ENCODE measurements at regions not wholly inside any gene's neighbourhood (a gene's known extent, or its start where the extent isn't known, plus 50 kb on each side); places are given as distances from the start of the nearest gene placed in this dataset.

GRCh38 chr15:77791941-77792340 is 159.2 kb upstream of the LINGO1 start:
- TF ChIP-seq ATF2 (tag by site-specific recombination; IDR thresholded peaks at IDR 0.05; ENCODE audit: low read depth): no peak
- no peak for TF ChIP-seq ZNF610 (tag by site-specific recombination; IDR thresholded peaks at IDR 0.05; ENCODE audit: borderline replicate concordance)
- no peak for TF ChIP-seq ZNF23 (tag by site-specific recombination; IDR thresholded peaks at IDR 0.05; ENCODE audit: borderline replicate concordance)
- TF ChIP-seq ZNF37A (tag by site-specific recombination; IDR thresholded peaks at IDR 0.05): no peak
- no peak for TF ChIP-seq ZNF324 (tag by site-specific recombination; IDR thresholded peaks at IDR 0.05)
- TF ChIP-seq ZNF639 (tag by site-specific recombination; IDR thresholded peaks at IDR 0.05): no peak
- no peak for TF ChIP-seq YY1 (tag by site-specific recombination; IDR thresholded peaks at IDR 0.05)
- TF ChIP-seq ZNF248 (tag by site-specific recombination; IDR thresholded peaks at IDR 0.05): no peak
- no peak for TF ChIP-seq ZNF530 (tag by site-specific recombination; IDR thresholded peaks at IDR 0.05; ENCODE audit: low read depth)
- no peak for TF ChIP-seq ZNF792 (tag by site-specific recombination; IDR thresholded peaks at IDR 0.05)
- no peak for TF ChIP-seq SETDB1 (IDR thresholded peaks at IDR 0.05; ENCODE audit: insufficient read length, low read length)
- no peak for TF ChIP-seq ZNF223 (tag by site-specific recombination; IDR thresholded peaks at IDR 0.05)
- H3K4me1 ChIP-seq (ENCODE audit: control insufficient read depth, insufficient read depth, low read length): no peaks in the 10 kb centered on the region
- no peaks in the 10 kb centered on the region for H3K36me3 ChIP-seq (ENCODE audit: control insufficient read depth in 2 of 2, insufficient read depth in 1 of 2, low read length in 2 of 2)
- no peak overlapping the region for H3K4me3 ChIP-seq (ENCODE audit: low read depth, low read length)
- H3K27ac ChIP-seq (ENCODE audit: extremely low read depth, low read depth, low read length): no peak overlapping the region
- no peaks in the 10 kb centered on the region for H3K9me3 ChIP-seq (ENCODE audit: control insufficient read depth, insufficient read depth, low read depth, low read length)
- ChIA-PET CTCF (interaction anchor here (1.0 kb wide), 1 partner anchor 158 kb away, joined by 5 read pairs; no protein-coding TSS in a partner anchor), POLR2A (no interaction called here)

- Histone ChIP-seq H3K9me3 (ENCODE audit: control insufficient read depth, insufficient read depth, low read depth, low read length) (no peaks in the 10 kb centered on the region), H3K27ac (ENCODE audit: extremely low read depth, low read depth, low read length) (no peak overlapping the region), H3K4me1 (ENCODE audit: control insufficient read depth, insufficient read depth, low read length) (no peaks in the 10 kb centered on the region), H3K4me3 (ENCODE audit: low read depth, low read length) (no peak overlapping the region), H3K36me3 (ENCODE audit: control insufficient read depth in 2 of 2, insufficient read depth in 1 of 2, low read length in 2 of 2) (no peaks in the 10 kb centered on the region)
- TF ChIP-seq MYNN (tag by site-specific recombination; IDR thresholded peaks at IDR 0.05; ENCODE audit: borderline replicate concordance) (no peak), GLIS1 (tag by site-specific recombination; IDR thresholded peaks at IDR 0.05) (peak; percentile 90), ZNF747 (tag by site-specific recombination; IDR thresholded peaks at IDR 0.05) (no peak), INSM2 (tag by site-specific recombination; IDR thresholded peaks at IDR 0.05) (no peak)
- POLR2A ChIA-PET: no interaction called here
- CTCF ChIA-PET: interaction anchor here (1.0 kb wide), 1 partner anchor 132 kb away, joined by 4 read pairs; no protein-coding TSS in a partner anchor
Measured at GRCh38 chr15:77790481-77790880, 157.8 kb upstream of the LINGO1 start.

GRCh38 chr15:77786956-77787355 is 154.2 kb upstream of the LINGO1 start:
- Histone ChIP-seq H3K4me1 (ENCODE audit: control insufficient read depth, insufficient read depth, low read length) (no peaks in the 10 kb centered on the region), H3K36me3 (ENCODE audit: control insufficient read depth in 2 of 2, insufficient read depth in 1 of 2, low read length in 2 of 2) (no peaks in the 10 kb centered on the region), H3K27ac (ENCODE audit: extremely low read depth, low read depth, low read length) (no peak overlapping the region), H3K4me3 (ENCODE audit: low read depth, low read length) (no peak overlapping the region), H3K9me3 (ENCODE audit: control insufficient read depth, insufficient read depth, low read depth, low read length) (no peaks in the 10 kb centered on the region)
- CTCF ChIA-PET: interaction anchor here (0.5 kb wide), 1 partner anchor 125 kb away, joined by 3 read pairs; no protein-coding TSS in a partner anchor
- POLR2A ChIA-PET: interaction anchor here (0.6 kb wide), 1 partner anchor 70 kb away, joined by 3 read pairs; no protein-coding TSS in a partner anchor
- peak; percentile 62 for TF ChIP-seq KLF1 (tag by site-specific recombination; IDR thresholded peaks at IDR 0.05)
- TF ChIP-seq REPIN1 (tag by site-specific recombination; IDR thresholded peaks at IDR 0.05; ENCODE audit: low read depth): no peak

All from HEK293 (cell line).